ENCODE measurements at regions not wholly inside any gene's neighbourhood (a gene's known extent, or its start where the extent isn't known, plus 50 kb on each side); places are given as distances from the start of the nearest gene placed in this dataset.

- TF ChIP-seq, protein P1, sequence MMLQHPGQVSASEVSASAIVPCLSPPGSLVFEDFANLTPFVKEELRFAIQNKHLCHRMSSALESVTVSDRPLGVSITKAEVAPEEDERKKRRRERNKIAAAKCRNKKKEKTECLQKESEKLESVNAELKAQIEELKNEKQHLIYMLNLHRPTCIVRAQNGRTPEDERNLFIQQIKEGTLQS (IDR thresholded peaks at IDR 0.05): no peak
- TF ChIP-seq CTCF (IDR thresholded peaks at IDR 0.05 in 2 of 3, conservative IDR thresholded peaks at IDR 0.05 in 1 of 3; ENCODE audit: borderline replicate concordance in 1 of 3, insufficient read depth in 1 of 3, low read depth in 2 of 3, low read length in 2 of 3) (no peak), SIN3A (IDR thresholded peaks at IDR 0.05; ENCODE audit: low read depth) (no peak), TCF7L2 (IDR thresholded peaks at IDR 0.05; ENCODE audit: borderline replicate concordance, extremely low read depth, insufficient read depth, insufficient read length) (no peak), EZH2 (IDR thresholded peaks at IDR 0.05) (no peak), JUND (IDR thresholded peaks at IDR 0.05) (no peak)
Measured at GRCh38 chrX:20517565-20517964, 250.9 kb upstream of the RPS6KA3 start.
